HCT116 (cell line): ENCODE measurements at regions not wholly inside any gene's neighbourhood (a gene's known extent, or its start where the extent isn't known, plus 50 kb on each side); places are given as distances from the start of the nearest gene placed in this dataset.

Source experiments
- EZH2 ChIP-seq: fragments of 200-600 bp; sonication (generic); IDR thresholded peaks from 2 replicates; pipeline ENCODE4 v1.6.1; 2017; ENCODE audit warnings: antibody characterized with exemption, mixed run types
- EZH2phosphoT487 ChIP-seq: fragments of 200-600 bp; IDR thresholded peaks from 2 replicates; pipeline ENCODE4 v1.6.1; 2018; ENCODE audit warnings: antibody characterized with exemption, borderline replicate concordance
- JUND ChIP-seq: IDR thresholded peaks from 2 replicates; pipeline ENCODE4 v1.6.1; 2012
- POLR2A ChIP-seq: IDR thresholded peaks from 2 replicates; pipeline ENCODE4 v1.7.0; 2011; ENCODE audit warnings: borderline replicate concordance; ENCODE audit not compliant: insufficient read depth, insufficient read length; ENCODE audit errors: extremely low read depth
- POLR2AphosphoS5 ChIP-seq: IDR thresholded peaks from 2 replicates; pipeline ENCODE4 v1.6.1; 2011; ENCODE audit warnings: mild to moderate bottlenecking, low read depth, low read length, moderate library complexity
- SP1 ChIP-seq: IDR thresholded peaks from 2 replicates; pipeline ENCODE4 v1.6.1; 2012; ENCODE audit warnings: low read depth
- TCF7L2 ChIP-seq: IDR thresholded peaks from 2 replicates; pipeline ENCODE4 v1.7.0; 2011; ENCODE audit warnings: borderline replicate concordance, inconsistent platforms; ENCODE audit not compliant: insufficient read depth, insufficient read length; ENCODE audit errors: extremely low read depth
- YY1 ChIP-seq: IDR thresholded peaks from 2 replicates; pipeline ENCODE4 v1.6.1; 2011; ENCODE audit warnings: low read length, low read depth, moderate library complexity, mild to moderate bottlenecking; ENCODE audit not compliant: insufficient replicate concordance; ENCODE audit errors: extremely low read depth
- ZNF274 ChIP-seq: fragments of 200-500 bp; sonication (Bioruptor generic); IDR thresholded peaks from 2 replicates; pipeline ENCODE4 v1.6.1; 2014; ENCODE audit warnings: mild to moderate bottlenecking, low read depth, low read length, inconsistent platforms
- TF ChIP-seq, protein P1 (sequence below), 3 experiments: fragments of 200-600 bp in 1 of 3; sonication (generic) in 1 of 3; IDR thresholded peaks in 2 of 3; conservative IDR thresholded peaks in 1 of 3; 2 replicates each; pipeline ENCODE4 v1.5.1; 2012 to 2017; ENCODE audit warnings: low read depth in 2 of 3, low read length in 2 of 3, antibody characterized with exemption in 1 of 3, borderline replicate concordance in 1 of 3, control low read depth in 1 of 3, mild to moderate bottlenecking in 1 of 3, mixed read lengths in 1 of 3, mixed run types in 1 of 3, moderate library complexity in 1 of 3; ENCODE audit not compliant: insufficient read depth in 1 of 3
- TF ChIP-seq, protein P2 (sequence below): IDR thresholded peaks from 2 replicates; pipeline ENCODE4 v1.6.1; 2011; ENCODE audit warnings: mild to moderate bottlenecking, low read length, moderate library complexity; ENCODE audit not compliant: insufficient replicate concordance; ENCODE audit errors: extremely low read depth

DNA sequence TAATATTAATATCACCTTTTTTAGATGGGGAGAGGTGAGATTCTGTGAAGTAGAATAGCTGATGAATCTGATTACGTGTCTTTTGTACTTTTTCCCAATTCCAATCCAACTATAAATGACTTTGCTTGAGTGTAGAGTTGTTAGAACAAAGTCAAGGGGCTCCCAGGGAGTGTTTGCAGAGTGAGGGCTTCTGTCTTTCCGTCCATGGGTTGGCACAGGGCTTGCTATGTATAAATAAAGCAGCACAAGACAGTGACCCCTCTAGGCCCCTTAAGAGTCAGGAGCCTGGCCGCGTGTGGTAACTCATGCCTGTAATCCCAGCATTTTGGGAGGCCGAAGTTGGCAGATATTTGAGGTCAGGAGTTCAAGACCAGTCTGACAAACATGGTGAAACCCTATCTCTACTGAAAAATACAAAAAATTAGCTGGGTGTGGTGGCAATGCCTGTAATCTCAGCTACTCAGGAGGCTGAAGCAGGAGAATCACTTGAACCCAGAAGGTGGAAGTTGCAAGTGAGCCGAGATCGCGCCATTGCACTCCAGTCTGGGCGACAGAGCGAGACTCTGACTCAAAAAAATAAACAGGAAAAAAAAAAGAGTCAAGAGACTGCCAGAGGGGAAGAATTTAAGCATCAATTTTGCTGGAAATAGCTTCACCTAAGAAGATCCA lies 127.9 kb upstream of the HS3ST3A1 start:
- TF ChIP-seq JUND (no peak), POLR2A (no peak), SP1 (no peak), POLR2AphosphoS5 (no peak), EZH2 (no peak), EZH2phosphoT487 (no peak), TCF7L2 (no peak), ZNF274 (no peak), YY1 (no peak)
- TF ChIP-seq, protein P1, sequence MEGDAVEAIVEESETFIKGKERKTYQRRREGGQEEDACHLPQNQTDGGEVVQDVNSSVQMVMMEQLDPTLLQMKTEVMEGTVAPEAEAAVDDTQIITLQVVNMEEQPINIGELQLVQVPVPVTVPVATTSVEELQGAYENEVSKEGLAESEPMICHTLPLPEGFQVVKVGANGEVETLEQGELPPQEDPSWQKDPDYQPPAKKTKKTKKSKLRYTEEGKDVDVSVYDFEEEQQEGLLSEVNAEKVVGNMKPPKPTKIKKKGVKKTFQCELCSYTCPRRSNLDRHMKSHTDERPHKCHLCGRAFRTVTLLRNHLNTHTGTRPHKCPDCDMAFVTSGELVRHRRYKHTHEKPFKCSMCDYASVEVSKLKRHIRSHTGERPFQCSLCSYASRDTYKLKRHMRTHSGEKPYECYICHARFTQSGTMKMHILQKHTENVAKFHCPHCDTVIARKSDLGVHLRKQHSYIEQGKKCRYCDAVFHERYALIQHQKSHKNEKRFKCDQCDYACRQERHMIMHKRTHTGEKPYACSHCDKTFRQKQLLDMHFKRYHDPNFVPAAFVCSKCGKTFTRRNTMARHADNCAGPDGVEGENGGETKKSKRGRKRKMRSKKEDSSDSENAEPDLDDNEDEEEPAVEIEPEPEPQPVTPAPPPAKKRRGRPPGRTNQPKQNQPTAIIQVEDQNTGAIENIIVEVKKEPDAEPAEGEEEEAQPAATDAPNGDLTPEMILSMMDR (IDR thresholded peaks at IDR 0.05 in 2 of 3, conservative IDR thresholded peaks at IDR 0.05 in 1 of 3; ENCODE audit: borderline replicate concordance in 1 of 3, insufficient read depth in 1 of 3, low read depth in 2 of 3, low read length in 2 of 3): no peak
- TF ChIP-seq, protein P2, sequence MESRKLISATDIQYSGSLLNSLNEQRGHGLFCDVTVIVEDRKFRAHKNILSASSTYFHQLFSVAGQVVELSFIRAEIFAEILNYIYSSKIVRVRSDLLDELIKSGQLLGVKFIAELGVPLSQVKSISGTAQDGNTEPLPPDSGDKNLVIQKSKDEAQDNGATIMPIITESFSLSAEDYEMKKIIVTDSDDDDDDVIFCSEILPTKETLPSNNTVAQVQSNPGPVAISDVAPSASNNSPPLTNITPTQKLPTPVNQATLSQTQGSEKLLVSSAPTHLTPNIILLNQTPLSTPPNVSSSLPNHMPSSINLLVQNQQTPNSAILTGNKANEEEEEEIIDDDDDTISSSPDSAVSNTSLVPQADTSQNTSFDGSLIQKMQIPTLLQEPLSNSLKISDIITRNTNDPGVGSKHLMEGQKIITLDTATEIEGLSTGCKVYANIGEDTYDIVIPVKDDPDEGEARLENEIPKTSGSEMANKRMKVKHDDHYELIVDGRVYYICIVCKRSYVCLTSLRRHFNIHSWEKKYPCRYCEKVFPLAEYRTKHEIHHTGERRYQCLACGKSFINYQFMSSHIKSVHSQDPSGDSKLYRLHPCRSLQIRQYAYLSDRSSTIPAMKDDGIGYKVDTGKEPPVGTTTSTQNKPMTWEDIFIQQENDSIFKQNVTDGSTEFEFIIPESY: no peak
